GM21529 (cell line): ENCODE measurements at regions not wholly inside any gene's neighbourhood (a gene's known extent, or its start where the extent isn't known, plus 50 kb on each side); places are given as distances from the start of the nearest gene placed in this dataset.
"Not testable (repeated sequence)": the region's sequence is repeated elsewhere in the genome, so short reads cannot be mapped to it uniquely, and the experiment has no call there.

ENCODE experiments used
- ATAC-seq: cut with Tn5 transposase; IDR thresholded peaks from one replicate; pipeline ENCODE4 v1.9.1; 2021; ENCODE audit not compliant: unreplicated experiment

DNA sequence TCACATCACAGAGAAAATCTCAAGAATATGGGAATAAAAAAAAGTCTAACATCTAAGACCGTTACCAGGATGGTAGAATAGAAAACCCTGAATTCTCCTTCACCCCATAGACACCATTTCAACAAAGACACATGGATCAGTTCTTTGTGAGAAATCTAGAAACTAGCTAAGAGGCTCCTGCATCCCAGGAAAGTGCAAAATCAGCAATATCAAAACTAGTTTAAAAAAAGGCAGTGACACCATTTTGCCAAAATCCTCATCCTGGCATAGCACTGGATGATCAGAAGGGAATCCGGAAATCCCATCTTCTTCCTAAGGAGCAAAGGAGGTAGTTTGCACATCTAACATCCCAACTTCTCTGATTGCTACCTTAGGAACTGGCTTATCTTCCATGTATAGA, 88.9 kb upstream of the MAGEE2 start:
- no peak for ATAC-seq

DNA sequence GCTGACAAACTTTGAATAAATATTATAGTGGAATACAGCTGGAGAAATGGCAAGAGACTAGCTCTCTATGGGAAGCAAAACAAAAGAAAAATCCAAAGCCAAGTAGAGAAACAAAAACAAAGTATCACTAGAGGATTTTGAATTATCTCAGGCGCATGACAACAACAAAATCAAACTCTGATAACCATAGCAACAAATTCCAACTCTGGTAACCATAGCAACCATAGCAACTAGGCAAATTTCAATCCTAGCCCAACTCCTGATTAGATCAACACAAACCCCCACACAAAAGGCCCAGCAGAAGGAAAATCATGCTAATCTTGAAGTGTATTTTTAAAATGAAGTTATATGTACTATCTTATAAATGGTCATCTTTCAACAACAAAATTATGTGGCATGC, 98.4 kb upstream of the MAGEE2 start:
- ATAC-seq = no peak

DNA sequence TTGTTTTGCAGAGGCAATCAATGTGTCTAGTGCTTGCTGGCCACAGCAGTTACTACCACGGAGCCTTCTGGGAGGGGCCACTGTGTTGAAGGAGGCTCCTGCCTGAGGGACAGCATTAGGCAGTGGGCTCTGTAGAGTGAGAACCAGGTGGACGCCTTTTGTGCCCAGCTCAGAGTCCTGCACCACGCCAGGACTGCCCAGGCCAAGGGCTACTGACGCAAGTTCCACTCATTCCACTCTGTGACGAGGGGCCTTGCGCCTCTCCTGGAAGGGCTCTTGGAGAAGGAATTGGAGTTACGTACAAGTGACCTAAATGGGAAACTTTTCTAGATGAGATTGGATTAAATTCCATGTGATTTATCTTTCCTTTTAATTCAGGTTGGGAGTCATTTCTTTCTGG, 102.8 kb upstream of the MAGEE2 start:
- no peak for ATAC-seq

DNA sequence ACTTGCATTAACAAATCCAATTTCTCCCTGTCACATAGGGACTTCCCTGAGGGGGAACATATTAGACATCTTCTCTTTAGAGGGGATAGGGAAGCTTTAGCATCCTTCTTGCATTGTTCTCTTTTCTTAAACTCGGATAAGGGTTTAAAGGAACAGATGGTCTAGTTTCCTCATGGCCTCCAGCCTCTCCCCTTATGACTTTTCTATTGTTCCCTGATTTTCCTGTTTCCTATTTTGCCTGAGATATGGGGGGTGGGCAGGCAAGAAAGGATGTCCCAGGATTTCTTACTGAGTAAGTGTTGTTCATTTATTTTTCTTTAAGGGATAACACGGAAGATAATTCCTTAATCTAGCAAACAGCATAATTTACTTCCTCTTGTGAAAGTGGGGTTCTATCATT, 107.7 kb upstream of the MAGEE2 start:
- ATAC-seq = no peak

DNA sequence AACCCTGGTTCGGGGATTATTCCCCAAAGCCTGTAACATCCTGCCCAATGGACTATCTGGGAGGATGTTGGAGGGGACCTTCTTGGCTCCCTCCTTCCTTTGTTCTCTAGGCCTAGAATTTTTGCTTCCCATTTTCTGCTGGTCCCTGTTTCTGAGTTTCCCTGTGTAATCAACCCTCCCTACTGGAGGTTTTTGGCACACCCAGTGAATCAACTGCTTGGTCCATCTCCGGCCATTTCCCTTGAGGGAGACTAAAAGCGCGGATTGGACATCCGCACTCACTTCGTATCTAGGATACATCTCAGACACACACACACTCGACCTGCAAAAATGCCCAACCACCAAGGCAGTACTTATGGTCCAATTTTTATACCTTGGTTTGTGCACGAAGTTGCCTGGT, 108.2 kb upstream of the MAGEE2 start:
- ATAC-seq = no peak

DNA sequence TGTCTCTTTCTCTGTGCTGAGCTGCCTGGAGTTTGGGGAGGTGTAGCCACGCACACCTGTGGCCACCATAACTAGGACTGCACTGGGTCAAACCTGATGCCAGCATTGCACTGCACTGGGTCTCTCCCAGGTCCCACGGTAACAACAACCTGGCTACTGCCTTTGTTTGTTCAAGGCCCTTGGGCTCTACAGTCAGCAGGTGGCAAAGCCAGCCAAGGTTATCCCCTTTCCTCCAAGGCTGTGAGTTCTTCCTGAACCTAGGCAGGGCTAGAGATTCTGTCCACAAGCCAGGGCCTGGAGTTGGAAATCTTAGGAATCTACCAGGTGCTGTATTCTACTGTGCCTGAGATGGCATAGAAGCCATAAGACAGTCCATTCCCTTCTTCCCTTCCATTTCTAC, 126.7 kb upstream of the MAGEE2 start:
- no peak for ATAC-seq

DNA sequence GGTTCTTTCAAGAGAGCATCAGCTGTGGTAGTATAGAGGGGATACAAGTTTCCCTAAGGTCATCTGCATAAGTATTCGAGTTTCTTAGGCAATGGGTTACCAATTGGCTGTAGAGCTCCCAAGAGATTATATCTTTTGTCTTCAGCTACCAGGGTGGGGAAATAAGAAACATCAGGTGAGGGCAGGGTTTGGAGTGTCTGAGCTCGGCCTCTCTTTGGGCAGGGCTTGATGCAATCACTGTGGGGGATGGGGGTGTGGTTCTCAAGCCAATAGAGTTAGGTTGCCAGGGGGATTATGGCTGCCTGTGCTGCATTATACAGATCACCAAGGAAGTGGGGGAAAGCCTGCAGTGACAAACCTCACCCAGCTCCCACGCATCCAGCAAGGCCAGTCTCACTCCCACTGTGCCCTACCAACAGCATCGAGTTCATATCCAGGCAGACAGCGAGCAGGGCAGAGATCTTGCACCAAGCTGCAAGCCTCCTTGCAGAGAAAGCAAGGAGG, 172.1 kb upstream of the MAGEE2 start:
- ATAC-seq = no peak

DNA sequence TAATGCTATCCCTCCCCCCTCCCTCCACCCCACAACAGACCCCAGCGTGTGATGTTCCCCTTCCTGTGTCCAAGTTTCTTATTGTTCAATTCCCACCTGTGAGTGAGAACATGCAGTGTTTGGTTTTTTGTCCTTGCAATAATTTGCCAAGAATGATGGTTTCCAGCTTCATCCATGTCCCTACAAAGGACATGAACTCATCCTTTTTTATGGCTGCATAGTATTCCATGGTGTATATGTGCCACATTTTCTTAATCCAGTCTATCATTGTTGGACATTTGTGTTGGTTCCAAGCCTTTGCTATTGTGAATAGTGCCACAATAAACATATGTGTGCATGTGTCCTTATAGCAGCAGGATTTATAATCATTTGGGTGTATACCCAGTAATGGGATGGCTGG, 176.3 kb upstream of the MAGEE2 start:
- not testable (repeated sequence) for ATAC-seq

DNA sequence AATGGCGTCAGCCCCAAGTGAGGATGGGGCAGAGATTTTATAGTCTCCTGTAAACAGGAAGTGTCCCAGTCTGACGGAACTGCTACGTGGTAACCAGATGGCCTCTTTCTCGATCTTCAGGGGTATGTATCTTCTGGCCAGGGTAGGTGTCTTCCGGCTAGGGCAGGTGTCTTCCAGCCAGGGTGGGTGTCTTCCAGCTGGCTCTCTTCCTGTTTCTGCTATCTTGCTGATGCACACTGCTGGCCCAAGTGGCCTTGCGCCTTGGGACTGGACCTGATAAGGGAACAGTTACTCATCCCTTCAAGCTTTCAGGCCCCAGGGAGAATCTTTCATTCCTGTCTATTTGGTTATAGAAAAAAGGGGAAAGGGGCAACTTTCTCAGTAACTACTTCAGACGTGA, 178.7 kb upstream of the MAGEE2 start:
- ATAC-seq = no peak

DNA sequence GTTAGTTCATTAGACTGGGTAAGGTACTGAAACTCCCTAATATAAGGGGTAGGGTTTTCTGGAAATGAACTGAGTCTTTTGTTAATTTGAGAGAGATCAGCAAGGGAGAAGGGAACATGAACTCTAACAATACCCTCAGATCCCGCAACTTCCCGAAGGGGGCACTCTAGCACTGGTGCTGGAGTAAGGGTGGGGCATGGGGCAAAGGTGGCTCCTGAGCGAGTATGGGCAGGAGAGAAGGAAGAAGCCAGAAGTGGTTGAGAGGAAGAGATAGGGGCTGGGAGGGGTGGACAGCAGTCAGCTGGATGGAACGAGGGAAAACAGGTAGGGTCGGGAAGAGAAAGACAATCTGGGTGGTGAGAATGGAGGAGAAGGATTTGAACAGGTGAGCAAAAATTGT, 183.2 kb upstream of the MAGEE2 start:
- ATAC-seq = no peak

DNA sequence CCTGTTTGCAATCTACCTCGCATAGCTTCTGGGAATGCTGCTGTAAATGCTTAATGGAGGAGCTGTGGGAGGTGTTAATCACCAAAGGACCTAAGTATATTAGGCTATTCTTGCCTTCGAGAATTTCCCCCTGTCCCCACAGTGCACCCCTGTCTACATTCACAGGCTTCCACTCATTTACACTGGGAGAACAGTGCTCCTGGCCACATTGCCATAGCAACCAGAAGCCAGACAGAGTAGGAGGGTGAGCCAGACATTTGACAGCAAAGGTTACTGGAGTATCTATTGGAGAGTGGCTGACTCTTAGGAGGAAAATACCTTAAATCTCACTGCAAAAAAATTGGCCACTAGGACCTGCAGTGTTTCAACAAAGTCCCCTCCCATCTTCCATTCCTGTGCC, 185.9 kb upstream of the PBDC1 start:
- no peak for ATAC-seq

DNA sequence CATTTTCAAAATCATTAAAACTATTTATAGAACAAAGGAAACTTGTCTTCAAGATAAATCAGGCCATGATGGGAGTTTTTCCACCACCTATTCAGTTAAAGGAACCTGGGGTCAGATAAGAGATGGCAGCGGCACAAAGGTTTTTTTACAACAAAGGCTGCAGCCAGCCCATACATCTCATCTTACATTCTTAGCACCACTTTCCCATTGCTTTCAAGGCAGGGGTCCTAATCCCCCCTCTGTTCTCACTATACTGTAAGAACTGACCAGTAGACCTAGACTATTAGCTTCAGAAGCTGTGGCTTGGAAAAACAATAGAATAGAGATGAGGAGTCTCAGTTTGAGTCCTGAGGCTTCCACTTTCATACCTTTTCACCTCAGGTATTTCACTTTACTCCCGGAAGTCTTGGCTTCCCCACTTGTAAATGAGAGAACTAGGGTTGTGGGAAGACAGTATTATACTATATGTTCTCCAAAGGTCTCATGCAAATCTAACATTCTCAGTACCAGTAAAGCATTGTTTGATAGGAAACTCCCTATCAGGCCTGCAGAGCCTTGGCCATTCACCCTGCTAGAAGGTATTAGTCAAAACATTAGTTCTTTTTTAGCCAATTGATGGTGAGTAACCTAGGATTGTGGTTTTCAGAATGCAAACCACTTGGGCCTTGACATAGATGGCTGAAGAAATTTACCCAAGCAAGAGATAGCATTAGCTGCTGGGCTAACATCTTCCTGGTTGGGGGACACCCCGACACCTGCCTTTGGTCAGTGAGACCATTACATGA, 182.9 kb upstream of the PBDC1 start:
- peak; percentile 86 for ATAC-seq

DNA sequence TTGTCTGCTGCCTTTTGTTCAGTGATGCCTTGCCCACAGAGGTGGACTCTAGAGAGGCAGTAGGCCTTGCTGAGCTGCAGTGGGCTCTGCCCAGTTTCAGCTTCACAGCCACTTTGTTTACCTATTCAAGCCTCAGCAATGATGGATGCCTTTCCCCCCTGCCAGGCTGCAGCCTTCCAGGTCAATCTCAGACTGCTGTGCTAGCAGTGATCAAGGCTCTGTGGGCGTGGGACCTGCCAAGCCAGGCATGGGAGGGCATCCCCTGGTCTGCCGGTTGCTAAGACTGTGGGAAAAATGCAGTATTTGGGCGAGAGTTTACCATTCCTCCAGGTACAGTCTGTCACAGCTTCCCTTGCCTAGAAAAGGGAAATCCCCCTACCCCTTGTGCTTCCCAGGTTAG, 175.2 kb upstream of the PBDC1 start:
- ATAC-seq = no peak

DNA sequence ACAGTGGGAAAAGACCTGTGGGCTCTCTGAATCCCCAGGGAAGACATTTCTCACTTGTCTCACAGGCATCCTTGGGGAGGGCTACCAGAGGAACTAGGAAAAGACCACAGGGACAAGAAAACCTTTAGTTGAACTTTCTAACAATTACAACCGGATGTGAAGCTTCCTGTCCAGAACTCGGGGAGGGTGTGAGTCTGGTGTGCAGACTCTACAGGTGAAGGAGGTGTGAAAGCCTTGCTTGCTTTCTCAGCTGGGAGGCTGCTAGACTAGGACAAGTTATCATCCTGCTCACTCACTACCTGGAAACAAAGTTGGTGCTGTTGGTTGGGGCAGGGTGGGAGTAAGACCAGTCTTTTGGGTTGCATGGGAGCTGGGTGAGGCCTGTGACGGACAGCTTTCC, 158.5 kb upstream of the PBDC1 start:
- ATAC-seq = no peak

DNA sequence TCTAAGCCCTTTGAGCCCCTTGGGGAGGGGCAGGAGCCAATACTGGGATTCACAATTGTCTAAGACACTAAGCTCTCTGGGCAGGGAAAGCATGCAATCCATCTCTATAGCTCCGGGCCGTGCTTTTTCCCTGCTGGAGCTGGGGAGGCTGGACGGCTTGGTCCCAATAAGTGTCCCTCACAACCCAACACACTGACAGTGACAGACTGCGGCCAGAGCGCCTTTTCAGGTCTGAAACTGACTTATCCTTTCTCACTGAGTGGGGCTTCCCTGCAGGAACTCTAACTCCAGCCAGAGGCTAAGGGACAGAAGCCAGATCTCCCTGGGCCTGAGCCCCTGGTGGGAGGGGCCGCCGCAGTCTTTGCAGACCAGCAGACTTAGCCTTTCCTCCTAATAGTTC, 146.6 kb upstream of the PBDC1 start:
- ATAC-seq = no peak

DNA sequence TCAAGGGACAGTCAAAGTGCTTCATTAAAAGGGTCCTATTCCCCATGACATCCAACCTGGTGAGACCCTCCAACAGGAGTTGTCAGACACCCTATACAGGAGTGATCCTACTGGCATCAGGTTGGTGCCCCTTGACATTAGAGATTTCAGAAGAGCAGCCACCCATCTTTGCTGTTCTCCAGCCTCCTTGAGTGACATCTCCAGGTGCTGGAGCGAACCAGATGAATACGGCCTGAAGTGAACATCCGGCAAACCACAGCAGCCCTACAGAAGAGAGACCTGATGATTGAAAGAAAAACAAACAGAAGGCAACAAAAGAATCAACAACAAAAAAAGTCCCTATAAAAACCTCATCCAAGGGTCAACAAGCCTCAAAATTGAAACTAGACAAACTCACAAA, 146.1 kb upstream of the PBDC1 start:
- ATAC-seq = no peak

DNA sequence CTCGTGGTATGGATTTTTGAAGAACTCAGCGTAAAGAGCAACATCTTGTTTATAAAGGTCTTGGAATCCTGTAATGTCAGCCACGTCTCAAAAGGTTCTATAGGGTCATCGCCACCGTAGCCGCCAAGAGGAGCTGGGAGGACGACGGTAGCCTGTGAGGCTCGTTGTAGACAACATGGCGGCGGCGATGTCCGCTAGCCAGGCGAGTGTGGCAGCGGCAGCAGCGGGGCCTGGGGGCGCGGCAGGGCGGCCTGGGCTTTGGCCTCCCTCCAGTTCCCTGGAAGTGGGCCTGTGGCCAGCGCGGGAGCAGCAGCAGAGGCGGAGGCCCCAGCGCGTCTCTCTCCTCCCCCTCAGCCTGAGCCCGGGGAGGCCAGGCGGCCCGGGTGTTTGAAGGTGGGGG, 143.5 kb upstream of the PBDC1 start:
- no peak for ATAC-seq

DNA sequence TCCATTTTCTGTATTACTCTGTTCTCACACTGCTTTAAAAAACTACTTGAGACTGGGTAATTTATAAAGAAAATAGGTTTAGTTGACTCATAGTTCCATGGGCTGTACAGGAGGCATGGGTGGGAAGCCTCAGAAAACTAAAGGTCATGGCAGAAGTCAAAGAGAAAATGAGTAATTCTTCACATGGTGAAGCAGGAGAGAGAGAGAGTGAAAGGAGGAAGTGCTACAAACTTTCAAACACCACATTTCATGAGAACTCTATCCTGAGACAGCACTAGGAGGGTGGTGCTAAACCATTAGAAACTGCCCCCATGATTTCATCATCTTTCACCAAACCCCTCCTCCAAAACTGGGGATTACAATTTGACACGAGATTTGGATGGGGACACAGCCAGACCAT, 108.0 kb upstream of the PBDC1 start:
- no peak for ATAC-seq

DNA sequence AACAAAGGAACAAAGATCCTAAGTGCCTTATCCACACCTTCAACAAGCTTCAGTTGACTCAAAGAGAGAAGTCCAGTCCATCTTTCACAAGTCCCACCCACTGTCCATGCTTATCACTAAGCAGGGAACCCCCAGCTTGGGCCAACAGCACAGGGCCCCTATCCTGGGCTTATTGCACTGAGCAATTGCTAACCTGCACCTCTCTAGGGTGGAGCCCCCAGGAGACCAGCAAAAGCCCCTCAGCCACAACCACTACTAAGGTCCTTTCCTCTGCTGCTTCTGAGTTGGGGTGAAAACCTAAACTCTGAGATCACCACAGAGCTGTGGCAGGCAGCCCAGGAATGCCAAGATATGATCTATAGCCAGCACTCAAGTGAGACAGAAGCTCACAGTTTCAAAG, 96.7 kb upstream of the PBDC1 start:
- ATAC-seq = no peak

DNA sequence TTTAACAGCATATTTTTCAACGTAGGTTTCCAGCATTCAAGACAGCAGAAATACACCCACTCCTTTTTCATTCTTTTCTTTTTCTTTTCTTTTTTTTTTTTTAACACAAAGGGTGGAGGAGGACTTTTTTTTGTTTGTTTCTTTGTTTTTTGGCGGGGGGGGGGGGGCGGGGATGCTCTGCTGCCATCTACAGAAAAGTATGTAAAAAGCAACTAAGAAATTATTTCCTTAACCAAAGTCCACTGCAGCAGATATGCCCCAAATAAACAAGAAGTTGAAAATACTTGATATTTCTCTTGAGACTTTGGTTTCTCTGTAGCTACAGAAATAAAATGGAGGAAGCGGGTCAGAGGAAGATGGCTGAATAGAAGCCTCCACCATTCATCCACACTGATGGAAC, 63.2 kb upstream of the PBDC1 start:
- ATAC-seq = no peak
